AG08396 (cell line): ENCODE measurements at regions not wholly inside any gene's neighbourhood (a gene's known extent, or its start where the extent isn't known, plus 50 kb on each side); places are given as distances from the start of the nearest gene placed in this dataset.
A peak's percentile ranks its signal among the peaks of the same experiment; 100 is the strongest.
"Not testable (repeated sequence)": the region's sequence is repeated elsewhere in the genome, so short reads cannot be mapped to it uniquely, and the experiment has no call there.

Source experiments
- DNase-seq: peaks from one replicate; pipeline ENCODE4 v3.0.0; 2012; ENCODE audit warnings: low spot score, mixed read lengths

GRCh38 chr21:28126521-28127174, 866.0 kb downstream of the LTN1 start:
- no peak for DNase-seq

DNA sequence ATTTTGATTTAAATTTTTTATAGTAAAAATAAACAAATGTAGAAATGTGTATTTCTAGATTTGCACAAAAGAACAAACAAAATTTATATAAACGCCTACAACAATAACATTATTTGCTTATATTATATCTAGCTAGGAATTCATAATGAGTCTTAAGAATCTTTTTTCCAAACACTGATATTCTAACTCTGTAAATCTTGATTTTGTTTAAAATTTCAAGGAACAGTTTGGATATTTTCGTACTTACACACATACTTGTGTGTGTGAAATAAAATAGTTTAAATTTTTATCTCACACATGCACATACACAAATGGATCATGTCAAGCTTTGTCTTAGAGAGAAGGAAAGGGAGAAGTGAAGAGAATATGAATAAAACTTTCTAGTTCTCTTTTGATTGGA, 868.1 kb downstream of the LTN1 start:
- DNase-seq: no peak

DNA sequence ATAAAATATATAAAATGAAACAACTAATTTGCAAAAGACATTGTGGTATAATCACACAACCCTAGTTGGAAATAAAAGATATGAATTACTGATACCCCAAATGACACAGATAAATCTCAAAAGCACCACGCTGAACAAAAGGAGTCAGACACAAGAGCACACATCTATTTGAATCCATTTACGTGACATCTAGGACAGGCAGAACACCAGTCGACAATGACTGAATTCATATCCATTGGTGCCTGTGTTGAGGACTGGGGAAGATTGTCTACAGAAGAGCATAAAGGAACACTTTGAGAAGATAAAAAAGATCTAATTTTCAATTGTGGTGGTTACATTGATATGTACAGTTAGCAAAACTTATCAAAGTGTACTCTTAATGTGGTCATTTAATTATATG, 874.1 kb downstream of the LTN1 start:
- no peak for DNase-seq

- DNase-seq: not testable (repeated sequence)
Observed at GRCh38 chr21:28114986-28115385, 877.7 kb downstream of the LTN1 start.

DNA sequence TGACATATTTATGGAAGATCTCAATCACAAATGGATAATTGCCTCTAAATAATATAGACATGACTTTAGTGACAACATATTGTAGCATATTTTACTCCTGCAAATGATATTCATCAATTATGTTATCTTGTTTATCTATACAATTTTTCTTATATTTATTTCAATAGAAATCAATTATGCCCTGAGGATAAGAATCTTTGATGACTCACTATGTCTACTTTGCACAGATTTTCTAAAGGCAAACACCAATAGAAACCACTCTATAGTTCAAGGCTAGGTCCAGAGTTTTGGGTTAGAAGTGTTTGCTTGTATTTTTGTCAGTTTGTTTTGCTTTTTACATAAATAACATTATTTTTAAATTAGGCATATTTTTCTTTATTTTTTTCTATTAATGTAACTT, 879.0 kb downstream of the LTN1 start:
- DNase-seq: no peak

DNA sequence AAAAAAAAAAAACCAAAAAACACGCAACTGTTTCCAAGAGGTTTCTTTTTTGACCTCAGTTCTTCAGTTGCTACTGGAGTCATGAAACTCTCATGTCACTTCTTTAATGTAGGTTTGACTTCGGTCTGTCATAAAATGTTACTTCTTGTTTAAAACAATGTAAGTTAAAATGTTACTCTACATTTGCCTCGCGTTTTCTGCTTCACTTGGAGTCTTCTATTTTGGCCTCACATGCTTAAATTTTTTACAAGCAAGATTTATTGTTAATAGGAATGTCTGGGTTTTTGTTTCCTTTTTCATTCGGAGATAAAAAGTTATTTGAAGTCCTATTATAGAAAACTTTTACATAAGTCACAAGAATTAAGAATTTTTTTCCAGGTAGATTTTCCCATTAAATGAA, 880.2 kb downstream of the LTN1 start:
- DNase-seq: no peak

- peak; percentile 66 for DNase-seq
Observed at GRCh38 chr21:28111151-28111619, 881.5 kb downstream of the LTN1 start.

DNA sequence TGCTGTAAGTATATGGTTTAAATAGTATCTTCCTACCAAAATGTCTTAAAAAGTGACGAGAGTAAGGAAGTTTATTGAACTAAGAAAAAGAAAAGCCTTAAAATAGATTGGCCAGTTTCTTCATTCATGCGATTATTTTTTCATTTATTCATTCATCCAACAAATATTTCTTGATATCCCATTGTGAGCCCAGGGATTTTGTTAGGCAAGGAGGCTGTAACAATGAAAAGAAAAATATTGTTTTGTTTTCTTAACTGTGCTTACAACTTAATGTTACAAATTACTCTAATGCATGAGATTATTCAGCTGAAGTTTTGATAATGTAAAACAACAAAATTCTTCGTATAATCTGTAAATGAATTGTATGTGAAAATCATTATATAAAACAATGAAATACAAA, 882.0 kb downstream of the LTN1 start:
- DNase-seq: no peak

DNA sequence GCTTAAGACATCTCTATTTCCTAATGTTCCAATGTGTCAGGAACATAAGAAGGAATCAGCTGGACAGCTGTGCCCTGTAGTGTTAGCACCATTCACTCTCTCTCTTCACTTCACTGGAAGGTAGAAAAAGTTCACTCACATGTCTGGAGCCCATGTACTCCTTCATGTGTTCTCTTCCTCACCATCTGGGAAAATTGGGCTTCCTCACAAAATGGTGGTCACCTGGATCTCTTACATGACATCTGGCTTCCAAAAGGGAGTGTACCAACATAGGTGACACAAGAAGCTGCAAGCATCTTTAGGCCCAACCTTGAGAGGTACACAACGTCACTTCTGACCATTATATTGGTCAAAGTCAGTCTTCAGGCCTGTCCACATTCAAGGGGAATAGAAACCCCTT, 882.6 kb downstream of the LTN1 start:
- DNase-seq: no peak

- DNase-seq: no peak
Observed at GRCh38 chr21:28106370-28106890, 886.2 kb downstream of the LTN1 start.

DNA sequence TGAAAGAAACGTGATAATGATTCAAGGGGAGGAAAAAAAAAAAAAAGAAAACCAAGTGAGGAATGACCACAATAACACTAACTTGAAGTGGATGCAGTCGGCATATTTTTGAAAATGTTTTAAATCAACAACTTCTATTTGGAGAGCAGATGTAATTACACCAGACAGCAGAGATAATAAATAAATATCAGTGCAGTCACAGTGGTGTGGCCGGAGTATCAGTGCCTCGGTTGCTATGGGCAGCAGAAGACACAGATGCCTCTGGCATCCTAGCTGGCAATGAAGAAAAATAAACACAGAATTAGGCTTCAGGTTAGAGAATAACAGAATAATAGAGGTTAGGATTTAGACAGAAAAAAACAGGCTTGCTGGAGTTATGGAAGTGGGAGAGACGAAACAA, 888.3 kb downstream of the LTN1 start:
- peak; percentile 5 for DNase-seq

DNA sequence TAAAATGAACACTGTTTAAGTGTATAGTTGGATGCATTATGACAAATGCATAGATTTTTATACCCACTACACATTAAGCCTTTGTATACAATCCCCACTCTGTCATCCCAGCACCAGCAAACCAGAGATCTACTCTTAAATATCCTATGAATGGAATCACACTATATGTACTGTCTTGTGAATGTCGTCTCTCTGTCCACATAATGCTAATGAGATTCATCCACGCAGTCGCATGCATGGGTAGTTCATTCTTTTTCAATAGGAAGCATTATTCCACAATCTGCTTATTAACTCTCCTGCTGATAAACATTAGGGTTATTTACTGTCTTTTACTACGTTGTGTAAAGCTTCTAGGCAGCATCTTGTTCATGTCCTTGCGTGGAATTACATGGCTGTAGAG, 892.3 kb downstream of the LTN1 start:
- no peak for DNase-seq

DNA sequence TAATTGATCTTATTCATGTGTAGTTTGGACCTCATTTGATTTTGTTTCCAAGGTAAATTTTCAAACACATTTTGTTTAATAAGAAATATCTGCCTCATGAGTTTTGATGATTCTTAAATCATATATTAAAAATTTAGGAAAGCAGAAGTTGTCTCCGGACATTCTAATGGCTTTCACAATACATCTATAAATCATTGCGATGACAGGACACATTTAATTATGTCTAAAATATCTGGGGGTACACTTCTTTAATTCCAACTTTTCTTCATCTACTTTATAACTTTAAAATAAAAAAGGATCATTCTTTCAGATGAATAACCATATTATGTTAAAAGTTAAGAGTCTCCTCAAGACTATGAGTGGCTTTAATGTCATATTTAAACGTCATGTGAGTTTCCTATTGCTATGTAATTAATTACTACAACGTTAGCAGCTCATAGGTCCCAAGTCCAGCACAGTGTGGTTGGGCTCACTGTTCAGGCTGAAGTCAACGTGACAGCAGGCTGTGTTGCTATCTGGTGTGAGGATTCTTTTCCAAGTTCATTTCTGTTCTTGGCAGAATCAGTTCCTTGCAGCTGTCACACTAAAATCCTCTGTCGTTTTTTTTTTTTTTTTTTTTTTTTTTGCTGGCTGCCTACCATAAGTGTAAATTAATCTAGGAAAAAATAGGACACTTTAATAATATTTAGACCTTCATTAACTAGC, 893.5 kb downstream of the LTN1 start:
- peak; percentile 20 for DNase-seq

DNA sequence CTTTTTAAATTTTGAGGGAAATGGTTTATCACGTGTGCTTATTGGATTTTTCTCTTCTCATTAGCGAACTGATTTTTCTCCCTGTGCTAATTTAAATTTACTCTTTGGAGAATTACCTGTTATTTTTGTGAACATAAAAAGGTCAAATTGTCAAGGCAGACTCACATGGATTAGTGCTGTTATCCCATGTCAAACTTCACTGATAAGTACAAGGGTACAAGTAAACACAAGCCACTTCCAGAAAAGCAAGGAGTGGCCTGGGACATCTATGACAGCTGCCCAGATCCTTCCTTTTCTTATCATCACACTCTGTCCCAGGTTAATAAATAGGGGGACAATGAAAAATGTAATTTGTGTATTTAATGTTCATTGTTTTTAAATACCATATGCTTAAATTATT, 901.2 kb downstream of the LTN1 start:
- DNase-seq: no peak

DNA sequence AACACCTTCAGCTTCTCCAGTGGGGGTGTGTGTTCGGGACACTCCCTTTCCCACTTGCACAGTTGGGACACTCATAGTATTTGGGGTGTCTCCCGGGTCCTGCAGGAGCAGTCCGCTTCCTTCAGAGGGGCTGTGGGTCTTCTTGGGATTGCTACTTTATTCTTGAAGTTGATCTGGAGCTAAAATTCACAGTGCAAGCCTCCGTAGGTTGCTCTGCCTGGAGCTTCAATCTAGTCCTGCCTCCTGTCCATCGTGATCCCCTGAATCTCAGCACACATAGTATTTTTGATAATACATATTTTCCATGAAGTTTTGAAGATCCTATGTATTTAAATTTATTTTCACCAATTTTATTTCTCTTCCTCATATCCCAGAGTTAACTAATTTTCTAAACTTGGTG, 902.1 kb downstream of the LTN1 start:
- DNase-seq: no peak

DNA sequence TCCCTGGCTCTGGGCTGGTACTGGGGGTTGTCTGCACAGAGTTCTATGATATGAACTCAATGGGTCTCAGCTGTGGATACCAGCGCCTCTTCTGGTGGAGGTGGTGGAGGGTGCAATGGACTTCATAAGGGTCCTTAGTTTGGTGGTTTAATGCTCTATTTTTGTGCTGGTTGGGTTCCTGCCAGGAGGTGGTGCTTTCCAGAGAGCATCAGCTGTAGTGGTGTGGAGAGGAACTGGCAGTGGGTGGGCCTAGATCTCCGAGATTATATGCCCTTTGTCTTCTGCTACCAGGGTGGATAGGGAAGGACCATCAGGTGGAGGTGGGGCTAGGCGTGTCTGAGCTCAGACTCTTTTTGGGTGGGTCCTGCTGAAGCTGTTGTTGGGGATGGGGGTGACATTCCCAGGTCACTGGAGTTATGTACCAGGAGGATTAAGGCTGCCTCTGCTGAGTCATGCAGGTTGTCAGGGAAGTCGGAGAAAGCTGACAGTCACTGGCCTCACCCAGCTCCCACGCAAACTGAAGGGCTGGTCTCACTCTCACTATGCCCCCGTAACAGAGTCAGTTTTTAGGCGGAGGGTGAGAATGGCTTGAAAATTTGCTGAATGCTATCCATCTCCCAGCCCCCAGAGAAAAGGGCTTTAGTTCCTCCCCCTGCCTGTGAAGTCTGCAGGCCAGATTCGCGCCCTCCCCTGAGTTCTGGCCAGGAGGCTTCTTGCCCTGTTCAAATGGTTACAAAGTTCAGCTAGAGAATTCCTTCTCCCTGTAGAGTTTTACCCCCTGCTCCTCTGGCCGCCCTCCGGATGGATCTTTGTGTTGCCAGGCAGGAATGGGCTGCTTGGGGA, 902.9 kb downstream of the LTN1 start:
- DNase-seq: no peak

- no peak for DNase-seq
Observed at GRCh38 chr21:28086861-28087581, 905.7 kb downstream of the LTN1 start.

GRCh38 chr21:28084951-28085350, 907.7 kb downstream of the LTN1 start:
- no peak for DNase-seq

DNA sequence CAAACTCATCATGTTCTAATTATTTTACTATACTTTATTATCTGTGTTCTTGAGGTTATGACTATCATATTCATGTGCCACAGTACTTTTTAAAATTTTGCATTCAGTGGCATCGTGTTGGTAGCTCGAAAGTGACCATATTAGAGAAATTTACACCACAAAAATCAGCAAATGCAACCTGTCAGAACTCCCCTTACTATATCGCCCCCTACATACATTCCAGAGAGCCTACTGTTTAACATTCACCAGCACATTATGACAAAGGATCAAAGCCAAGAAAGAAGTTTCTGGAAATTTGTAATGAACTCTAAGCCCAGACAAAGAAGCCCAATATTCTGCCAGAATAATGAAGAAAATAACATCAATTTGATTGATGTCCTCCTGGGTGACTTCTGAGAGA, 909.3 kb downstream of the LTN1 start:
- no peak for DNase-seq

- DNase-seq: no peak
Observed at GRCh38 chr21:28078126-28078525, 914.6 kb downstream of the LTN1 start.

DNA sequence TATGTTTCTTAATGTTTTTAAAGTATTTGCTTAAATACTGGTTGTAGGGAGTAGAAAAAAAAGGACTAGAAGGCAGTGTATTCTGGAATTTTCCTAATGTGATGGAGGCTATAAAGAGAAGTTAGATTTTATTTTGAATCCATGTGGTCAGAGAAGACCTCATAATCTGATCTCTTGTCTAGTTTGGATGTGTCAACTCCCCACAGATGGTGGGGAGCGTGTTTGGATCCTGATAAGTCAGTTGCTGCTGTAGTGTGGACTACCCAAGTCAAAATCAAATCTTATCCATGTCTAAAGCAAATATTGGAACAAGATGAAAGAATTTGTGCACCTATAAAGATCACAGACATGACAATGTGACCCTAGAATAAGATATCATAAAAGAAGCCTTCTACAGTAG, 918.0 kb downstream of the LTN1 start:
- no peak for DNase-seq

- no peak for DNase-seq
Observed at GRCh38 chr21:28072601-28073000, 920.1 kb downstream of the LTN1 start.
